A549 (cell line): ENCODE measurements at regions not wholly inside any gene's neighbourhood (a gene's known extent, or its start where the extent isn't known, plus 50 kb on each side); places are given as distances from the start of the nearest gene placed in this dataset.

ENCODE experiments used
- ATAC-seq, 2 experiments: fragments of 200-7000 bp in 1 of 2; fragments of >200 bp in 1 of 2; cut with Nextera tagmentation in 1 of 2; cut with Tn5 transposase in 1 of 2; 3 replicates each; pipeline versions ENCODE4 v1.8.0 to v1.9.1; 2018 to 2020; ENCODE audit warnings: mild to moderate bottlenecking in 1 of 2, moderate library complexity in 1 of 2
- CTCF ChIA-PET: fragments of 300-600 bp; sonication (Branson Sonifier 250); formaldehyde crosslinking; extraction: SDS; loops from one replicate; lab custom pipeline; 2021; ENCODE audit warnings: antibody characterized with exemption, inconsistent platforms; lab: Yijun Ruan, JAX
- POLR2A ChIA-PET: fragments of 350-600 bp; formaldehyde crosslinking; extraction: SDS; loops from one replicate; lab custom pipeline; 2021; ENCODE audit warnings: antibody characterized with exemption, inconsistent platforms; lab: Yijun Ruan, JAX
- DNase-seq, 2 experiments: peaks; one replicate each; pipeline versions ENCODE4 v3.0.0 to v3.0.0-alpha.2; 2011 to 2016; ENCODE audit warnings: low read depth in 1 of 2, low spot score in 1 of 2
- FAIRE-seq: peaks from 2 replicates; lab custom pipeline; 2011; peaks lifted over from hg19 to GRCh38; lab: Jason Lieb, UNC
- H3K27ac ChIP-seq, 2 experiments: fragments of >200 bp; sonication (Bioruptor Twin); formaldehyde crosslinking; 3 replicates each; pipeline ENCODE4 v1.5.1; 2016 to 2017
- H3K4me1 ChIP-seq: fragments of >200 bp; sonication (Bioruptor Twin); formaldehyde crosslinking; 3 replicates; pipeline ENCODE4 v1.6.1; 2016
- H3K4me2 ChIP-seq: fragments of >200 bp; sonication (Bioruptor Twin); formaldehyde crosslinking; 3 replicates; pipeline ENCODE4 v1.6.1; 2016
- H3K4me3 ChIP-seq: fragments of >200 bp; sonication (Bioruptor Twin); formaldehyde crosslinking; 3 replicates; pipeline ENCODE4 v1.5.1; 2016
- H3K9me3 ChIP-seq: fragments of >200 bp; sonication (Bioruptor Twin); formaldehyde crosslinking; 3 replicates; pipeline ENCODE4 v1.6.1; 2016
- CHD4 ChIP-seq: fragments of 200-600 bp; sonication (generic); IDR thresholded peaks from 2 replicates; pipeline ENCODE4 v1.6.1; 2016; ENCODE audit warnings: antibody characterized with exemption, mild to moderate bottlenecking, borderline replicate concordance
- EHF ChIP-seq: fragments of 250-450 bp; sonication (Bioruptor Pico); IDR thresholded peaks from 2 replicates; pipeline ENCODE4 v1.5.0; 2020; ENCODE audit warnings: mild to moderate bottlenecking
- EP300 ChIP-seq, 2 experiments: fragments of >200 bp; sonication (Bioruptor Twin); formaldehyde crosslinking; IDR thresholded peaks; 2 replicates in 1 of 2; 3 replicates in 1 of 2; pipeline ENCODE4 v1.6.1; 2016 to 2017
- GATA3 ChIP-seq: IDR thresholded peaks from 2 replicates; pipeline ENCODE4 v1.6.1; 2012; ENCODE audit warnings: borderline replicate concordance
- HDAC2 ChIP-seq: fragments of 200-600 bp; sonication (generic); IDR thresholded peaks from 2 replicates; pipeline ENCODE4 v1.6.1; 2016
- HOXB5 ChIP-seq: fragments of 250-450 bp; sonication (Bioruptor Pico); IDR thresholded peaks from 2 replicates; pipeline ENCODE4 v1.5.0; 2020; ENCODE audit warnings: mild to moderate bottlenecking, moderate library complexity
- JUN ChIP-seq, 2 experiments: fragments of >200 bp; sonication (Bioruptor Twin); formaldehyde crosslinking; IDR thresholded peaks; 2 replicates in 1 of 2; 3 replicates in 1 of 2; pipeline ENCODE4 v1.6.1; 2016 to 2017
- JUNB ChIP-seq: fragments of >200 bp; sonication (Bioruptor Twin); formaldehyde crosslinking; IDR thresholded peaks from 2 replicates; pipeline ENCODE4 v1.6.1; 2016
- MYC ChIP-seq: IDR thresholded peaks from 2 replicates; pipeline ENCODE4 v1.6.1; 2012; ENCODE audit warnings: mild to moderate bottlenecking, inconsistent platforms, low read length, improper control_type of control experiment, borderline replicate concordance
- NR3C1 ChIP-seq: fragments of >200 bp; sonication (Bioruptor Twin); formaldehyde crosslinking; IDR thresholded peaks from 3 replicates; pipeline ENCODE4 v1.6.1; 2017
- PHF8 ChIP-seq: fragments of 200-600 bp; sonication (generic); IDR thresholded peaks from 2 replicates; pipeline ENCODE4 v1.6.1; 2016; ENCODE audit warnings: low read depth, mild to moderate bottlenecking, antibody characterized with exemption, moderate library complexity, borderline replicate concordance
- POLR2A ChIP-seq: IDR thresholded peaks from 2 replicates; pipeline ENCODE4 v1.6.1; 2012; ENCODE audit warnings: mild to moderate bottlenecking, low read length
- RCOR1 ChIP-seq: fragments of 150-350 bp; IDR thresholded peaks from 2 replicates; pipeline ENCODE4 v1.6.1; 2014; ENCODE audit warnings: antibody characterized with exemption, low read length, low read depth
- RFX5 ChIP-seq: fragments of 450-650 bp; IDR thresholded peaks from 2 replicates; pipeline ENCODE4 v1.7.1; 2014; ENCODE audit warnings: antibody characterized with exemption, mild to moderate bottlenecking, moderate library complexity
- RNF2 ChIP-seq: fragments of 200-600 bp; sonication (generic); IDR thresholded peaks from 2 replicates; pipeline ENCODE4 v1.6.1; 2016; ENCODE audit warnings: low read depth, mild to moderate bottlenecking, antibody characterized with exemption, moderate library complexity, borderline replicate concordance
- SMC3 ChIP-seq: fragments of >200 bp; sonication (Bioruptor Twin); formaldehyde crosslinking; IDR thresholded peaks from 3 replicates; pipeline ENCODE4 v1.6.1; 2018; ENCODE audit warnings: inconsistent platforms
- TP53 ChIP-seq: fragments of 250-450 bp; sonication (Bioruptor Pico); IDR thresholded peaks from 2 replicates; pipeline ENCODE4 v1.5.0; 2021; ENCODE audit warnings: mild to moderate bottlenecking, moderate library complexity
- ZNF302 ChIP-seq: fragments of 250-450 bp; sonication (Bioruptor Pico); IDR thresholded peaks from 2 replicates; pipeline ENCODE4 v1.9.0; 2021; ENCODE audit warnings: inconsistent platforms, mild to moderate bottlenecking, moderate library complexity
- ZSCAN20 ChIP-seq: fragments of 250-450 bp; sonication (Bioruptor Pico); IDR thresholded peaks from 2 replicates; pipeline ENCODE4 v1.8.0; 2022; ENCODE audit warnings: mild to moderate bottlenecking, moderate library complexity
- WGBS: methylation state at CpG from one replicate; pipeline ENCODE4 v1.1.6; 2017; ENCODE audit errors: missing lambda C conversion rate; 5-methylcytosine and 5-hydroxymethylcytosine counted together
- TF ChIP-seq, protein P1 (sequence below): fragments of >200 bp; sonication (Bioruptor Twin); formaldehyde crosslinking; IDR thresholded peaks from 3 replicates; pipeline ENCODE4 v1.5.1; 2016
- TF ChIP-seq, protein P2 (sequence below): fragments of 250-450 bp; sonication (Bioruptor Pico); IDR thresholded peaks from 2 replicates; pipeline ENCODE4 v1.5.0; 2020; ENCODE audit warnings: low read depth, mild to moderate bottlenecking, moderate library complexity
- TF ChIP-seq, protein P3 (sequence below): fragments of 450-650 bp; IDR thresholded peaks from 2 replicates; pipeline ENCODE4 v1.6.1; 2014; ENCODE audit warnings: antibody characterized with exemption
- TF ChIP-seq, protein P4 (sequence below): fragments of 250-450 bp; sonication (Bioruptor Pico); IDR thresholded peaks from 2 replicates; pipeline ENCODE4 v1.5.0; 2021; ENCODE audit warnings: mild to moderate bottlenecking, moderate library complexity, borderline replicate concordance
- TF ChIP-seq, protein P5 (sequence below): fragments of >200 bp; sonication (Bioruptor Twin); formaldehyde crosslinking; IDR thresholded peaks from 2 replicates; pipeline ENCODE4 v1.6.1; 2016

DNA sequence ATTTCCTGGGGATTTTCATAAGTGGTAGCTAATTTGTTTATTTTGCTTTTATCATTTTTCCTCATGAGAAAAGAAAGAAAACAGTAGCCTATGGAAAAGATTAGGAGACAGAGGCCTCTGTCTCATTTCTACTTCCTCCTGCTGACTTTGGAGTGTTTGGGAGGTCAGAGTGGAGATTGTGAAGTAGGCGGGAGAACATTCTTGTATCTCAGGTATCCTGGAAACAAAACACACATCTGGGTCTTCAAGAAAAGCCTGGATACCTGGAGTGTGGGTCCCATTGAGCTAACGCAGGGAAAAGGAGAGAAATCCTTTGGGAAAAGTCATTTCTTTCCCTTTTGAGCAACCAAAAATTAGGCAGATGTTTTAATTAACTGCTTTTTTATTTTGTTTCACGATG, 161.5 kb upstream of the DMAC1 start (continued):
- TF ChIP-seq HOXB5 = no peak
- TF ChIP-seq, protein P1, sequence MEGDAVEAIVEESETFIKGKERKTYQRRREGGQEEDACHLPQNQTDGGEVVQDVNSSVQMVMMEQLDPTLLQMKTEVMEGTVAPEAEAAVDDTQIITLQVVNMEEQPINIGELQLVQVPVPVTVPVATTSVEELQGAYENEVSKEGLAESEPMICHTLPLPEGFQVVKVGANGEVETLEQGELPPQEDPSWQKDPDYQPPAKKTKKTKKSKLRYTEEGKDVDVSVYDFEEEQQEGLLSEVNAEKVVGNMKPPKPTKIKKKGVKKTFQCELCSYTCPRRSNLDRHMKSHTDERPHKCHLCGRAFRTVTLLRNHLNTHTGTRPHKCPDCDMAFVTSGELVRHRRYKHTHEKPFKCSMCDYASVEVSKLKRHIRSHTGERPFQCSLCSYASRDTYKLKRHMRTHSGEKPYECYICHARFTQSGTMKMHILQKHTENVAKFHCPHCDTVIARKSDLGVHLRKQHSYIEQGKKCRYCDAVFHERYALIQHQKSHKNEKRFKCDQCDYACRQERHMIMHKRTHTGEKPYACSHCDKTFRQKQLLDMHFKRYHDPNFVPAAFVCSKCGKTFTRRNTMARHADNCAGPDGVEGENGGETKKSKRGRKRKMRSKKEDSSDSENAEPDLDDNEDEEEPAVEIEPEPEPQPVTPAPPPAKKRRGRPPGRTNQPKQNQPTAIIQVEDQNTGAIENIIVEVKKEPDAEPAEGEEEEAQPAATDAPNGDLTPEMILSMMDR = no peak
- TF ChIP-seq JUNB = no peak
- TF ChIP-seq MYC = no peak

DNA sequence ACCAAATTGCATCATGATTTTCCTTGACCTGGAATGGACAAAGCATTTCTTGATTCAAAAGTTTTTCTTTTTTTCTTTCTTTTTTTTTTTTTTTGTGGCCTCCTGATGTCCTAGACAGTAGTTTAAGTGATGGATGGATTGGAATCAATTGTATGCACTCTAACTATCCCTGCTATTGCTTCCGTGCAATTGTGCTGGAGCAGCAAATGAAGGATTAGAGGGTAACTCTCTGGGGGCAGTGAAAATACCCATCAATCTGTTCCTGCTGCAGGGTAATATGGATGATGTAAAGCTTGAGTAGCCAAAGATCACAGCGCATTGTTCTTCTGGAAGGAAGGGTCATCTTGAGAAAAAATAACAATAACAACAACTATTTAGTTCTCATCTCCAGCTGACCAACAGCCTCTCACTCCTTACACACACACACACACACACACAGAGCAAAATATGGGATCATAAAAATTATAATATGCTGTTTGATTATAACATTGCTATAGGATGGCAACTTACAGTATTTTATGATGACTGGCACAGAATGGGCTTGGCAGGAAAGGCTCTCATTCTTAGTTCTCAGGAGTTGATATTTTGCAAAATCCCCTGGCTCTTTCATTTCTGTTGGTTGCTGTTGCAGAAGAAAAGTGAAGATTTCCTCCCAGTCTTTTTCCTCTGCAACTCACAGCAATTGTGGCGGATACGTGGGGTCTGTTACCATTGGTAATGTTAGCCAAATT, 160.9 kb upstream of the DMAC1 start:
- no peak overlapping the region for H3K4me3 ChIP-seq
- 22% methylated on average over 4 of the region's 4 CpGs for WGBS
- TF ChIP-seq RCOR1 = no peak
- no peak for TF ChIP-seq SMC3
- TF ChIP-seq EP300 (IDR thresholded peaks at IDR 0.05) = no peak
- TF ChIP-seq, protein P2, sequence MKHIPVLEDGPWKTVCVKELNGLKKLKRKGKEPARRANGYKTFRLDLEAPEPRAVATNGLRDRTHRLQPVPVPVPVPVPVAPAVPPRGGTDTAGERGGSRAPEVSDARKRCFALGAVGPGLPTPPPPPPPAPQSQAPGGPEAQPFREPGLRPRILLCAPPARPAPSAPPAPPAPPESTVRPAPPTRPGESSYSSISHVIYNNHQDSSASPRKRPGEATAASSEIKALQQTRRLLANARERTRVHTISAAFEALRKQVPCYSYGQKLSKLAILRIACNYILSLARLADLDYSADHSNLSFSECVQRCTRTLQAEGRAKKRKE (CRISPR knock-in tag) = no peak
- TF ChIP-seq RNF2 = no peak
- TF ChIP-seq RFX5 = no peak
- TF ChIP-seq PHF8 = no peak
- TF ChIP-seq ZSCAN20 (CRISPR knock-in tag) = no peak
- no peak for TF ChIP-seq HDAC2
- no peak for TF ChIP-seq CHD4
- TF ChIP-seq EHF (CRISPR knock-in tag) = no peak
- no peak for TF ChIP-seq NR3C1
- no peak for TF ChIP-seq JUN (IDR thresholded peaks at IDR 0.05)
- TF ChIP-seq, protein P3, sequence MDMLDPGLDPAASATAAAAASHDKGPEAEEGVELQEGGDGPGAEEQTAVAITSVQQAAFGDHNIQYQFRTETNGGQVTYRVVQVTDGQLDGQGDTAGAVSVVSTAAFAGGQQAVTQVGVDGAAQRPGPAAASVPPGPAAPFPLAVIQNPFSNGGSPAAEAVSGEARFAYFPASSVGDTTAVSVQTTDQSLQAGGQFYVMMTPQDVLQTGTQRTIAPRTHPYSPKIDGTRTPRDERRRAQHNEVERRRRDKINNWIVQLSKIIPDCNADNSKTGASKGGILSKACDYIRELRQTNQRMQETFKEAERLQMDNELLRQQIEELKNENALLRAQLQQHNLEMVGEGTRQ = no peak
- TF ChIP-seq TP53 (CRISPR knock-in tag) = no peak
- no peak for TF ChIP-seq GATA3
- no peak for TF ChIP-seq POLR2A
- TF ChIP-seq, protein P4, sequence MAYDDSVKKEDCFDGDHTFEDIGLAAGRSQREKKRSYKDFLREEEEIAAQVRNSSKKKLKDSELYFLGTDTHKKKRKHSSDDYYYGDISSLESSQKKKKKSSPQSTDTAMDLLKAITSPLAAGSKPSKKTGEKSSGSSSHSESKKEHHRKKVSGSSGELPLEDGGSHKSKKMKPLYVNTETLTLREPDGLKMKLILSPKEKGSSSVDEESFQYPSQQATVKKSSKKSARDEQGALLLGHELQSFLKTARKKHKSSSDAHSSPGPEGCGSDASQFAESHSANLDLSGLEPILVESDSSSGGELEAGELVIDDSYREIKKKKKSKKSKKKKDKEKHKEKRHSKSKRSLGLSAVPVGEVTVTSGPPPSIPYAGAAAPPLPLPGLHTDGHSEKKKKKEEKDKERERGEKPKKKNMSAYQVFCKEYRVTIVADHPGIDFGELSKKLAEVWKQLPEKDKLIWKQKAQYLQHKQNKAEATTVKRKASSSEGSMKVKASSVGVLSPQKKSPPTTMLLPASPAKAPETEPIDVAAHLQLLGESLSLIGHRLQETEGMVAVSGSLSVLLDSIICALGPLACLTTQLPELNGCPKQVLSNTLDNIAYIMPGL (CRISPR knock-in tag) = no peak
- no peak for TF ChIP-seq ZNF302 (CRISPR knock-in tag)
- TF ChIP-seq, protein P5, sequence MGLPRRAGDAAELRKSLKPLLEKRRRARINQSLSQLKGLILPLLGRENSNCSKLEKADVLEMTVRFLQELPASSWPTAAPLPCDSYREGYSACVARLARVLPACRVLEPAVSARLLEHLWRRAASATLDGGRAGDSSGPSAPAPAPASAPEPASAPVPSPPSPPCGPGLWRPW = no peak
- TF ChIP-seq, all 56 proteins: peak for 0
- ChIA-PET CTCF (interaction anchor here (0.8 kb wide), 1 partner anchor 284 kb away, joined by 4 read pairs; no protein-coding TSS in a partner anchor), POLR2A (no interaction called here)
- no peaks in the 10 kb centered on the region for H3K9me3 ChIP-seq
- ATAC-seq (no peak), FAIRE-seq (no peak), DNase-seq (no peak)
- H3K27ac ChIP-seq = no peak overlapping the region
- no peak overlapping the region for H3K4me2 ChIP-seq
- H3K4me1 ChIP-seq = no peaks in the 10 kb centered on the region
